ENCODE measurements at regions not wholly inside any gene's neighbourhood (a gene's known extent, or its start where the extent isn't known, plus 50 kb on each side); places are given as distances from the start of the nearest gene placed in this dataset.

DNA sequence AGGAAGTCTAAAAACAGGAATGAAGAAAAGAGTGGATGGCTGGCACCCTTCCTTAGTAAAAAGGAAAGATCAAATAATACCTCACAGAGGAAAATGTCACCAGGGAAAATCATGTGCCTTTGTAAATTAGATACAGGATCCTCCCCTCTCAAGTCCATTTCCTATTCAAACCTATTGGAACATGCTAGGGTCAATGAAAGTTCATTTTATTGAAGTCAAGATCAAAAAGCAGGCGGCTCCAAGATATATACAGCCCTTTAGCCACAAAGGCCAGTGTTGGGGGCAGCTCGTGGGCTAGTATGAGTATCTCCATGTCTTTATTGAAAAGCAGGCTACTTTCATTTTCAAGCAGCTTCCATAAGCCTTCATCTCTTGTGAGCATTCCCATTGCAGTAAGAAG lies 141.1 kb downstream of the QDPR start:
- no peak overlapping the region for H3K4me3 ChIP-seq (replicated peaks; ENCODE audit: low read depth, low read length)
- TF ChIP-seq, protein P1, sequence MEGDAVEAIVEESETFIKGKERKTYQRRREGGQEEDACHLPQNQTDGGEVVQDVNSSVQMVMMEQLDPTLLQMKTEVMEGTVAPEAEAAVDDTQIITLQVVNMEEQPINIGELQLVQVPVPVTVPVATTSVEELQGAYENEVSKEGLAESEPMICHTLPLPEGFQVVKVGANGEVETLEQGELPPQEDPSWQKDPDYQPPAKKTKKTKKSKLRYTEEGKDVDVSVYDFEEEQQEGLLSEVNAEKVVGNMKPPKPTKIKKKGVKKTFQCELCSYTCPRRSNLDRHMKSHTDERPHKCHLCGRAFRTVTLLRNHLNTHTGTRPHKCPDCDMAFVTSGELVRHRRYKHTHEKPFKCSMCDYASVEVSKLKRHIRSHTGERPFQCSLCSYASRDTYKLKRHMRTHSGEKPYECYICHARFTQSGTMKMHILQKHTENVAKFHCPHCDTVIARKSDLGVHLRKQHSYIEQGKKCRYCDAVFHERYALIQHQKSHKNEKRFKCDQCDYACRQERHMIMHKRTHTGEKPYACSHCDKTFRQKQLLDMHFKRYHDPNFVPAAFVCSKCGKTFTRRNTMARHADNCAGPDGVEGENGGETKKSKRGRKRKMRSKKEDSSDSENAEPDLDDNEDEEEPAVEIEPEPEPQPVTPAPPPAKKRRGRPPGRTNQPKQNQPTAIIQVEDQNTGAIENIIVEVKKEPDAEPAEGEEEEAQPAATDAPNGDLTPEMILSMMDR (IDR thresholded peaks at IDR 0.05; ENCODE audit: low read depth, low read length, missing control alignments) = no peak
- no peak for DNase-seq (ENCODE audit: extremely low read depth, low read depth)

DNA sequence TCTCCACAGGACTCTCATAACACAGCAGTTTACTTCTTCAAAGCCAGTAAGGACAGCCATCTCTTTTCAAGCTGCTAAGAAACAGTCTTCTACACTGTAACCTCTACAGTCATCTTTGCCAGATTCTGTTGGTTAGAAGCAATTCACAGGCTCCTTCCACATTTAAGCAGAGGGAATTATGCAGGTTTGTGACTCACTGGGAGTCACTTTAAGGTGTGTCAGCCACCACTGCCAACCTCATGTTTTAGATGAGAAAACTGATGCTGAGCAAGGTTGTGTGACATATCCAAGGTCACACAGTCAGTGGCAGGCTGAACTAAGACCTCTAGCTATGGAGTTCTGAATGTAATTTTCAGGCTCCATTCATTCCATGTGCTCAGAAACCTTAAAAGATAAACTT lies 143.5 kb downstream of the QDPR start:
- DNase-seq (ENCODE audit: extremely low read depth, low read depth) = no peak
- TF ChIP-seq, protein P1 (IDR thresholded peaks at IDR 0.05; ENCODE audit: low read depth, low read length, missing control alignments) = no peak
- H3K4me3 ChIP-seq (replicated peaks; ENCODE audit: low read depth, low read length) = no peak overlapping the region

DNA sequence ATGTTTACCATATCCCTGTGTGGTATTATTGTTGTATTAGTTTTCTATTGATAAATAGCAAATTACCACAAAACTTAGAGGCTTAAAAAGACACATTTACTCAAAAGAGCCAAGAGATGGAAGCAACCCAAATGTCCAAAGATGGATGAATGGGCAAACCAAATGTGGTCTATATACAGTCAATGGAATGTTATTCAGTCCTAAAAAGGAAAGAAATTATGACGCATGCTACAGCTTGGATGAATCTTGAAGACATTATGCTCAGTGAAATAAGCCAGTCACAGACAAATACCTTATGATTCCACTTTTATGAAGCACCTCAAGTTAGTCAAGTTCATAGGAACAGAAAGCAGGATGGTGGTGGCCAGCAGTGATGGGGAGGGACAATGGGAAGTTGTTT lies 144.7 kb downstream of the QDPR start:
- TF ChIP-seq, protein P1 (IDR thresholded peaks at IDR 0.05; ENCODE audit: low read depth, low read length, missing control alignments) = no peak
- no peak overlapping the region for H3K4me3 ChIP-seq (replicated peaks; ENCODE audit: low read depth, low read length)
- DNase-seq (ENCODE audit: extremely low read depth, low read depth) = no peak

DNA sequence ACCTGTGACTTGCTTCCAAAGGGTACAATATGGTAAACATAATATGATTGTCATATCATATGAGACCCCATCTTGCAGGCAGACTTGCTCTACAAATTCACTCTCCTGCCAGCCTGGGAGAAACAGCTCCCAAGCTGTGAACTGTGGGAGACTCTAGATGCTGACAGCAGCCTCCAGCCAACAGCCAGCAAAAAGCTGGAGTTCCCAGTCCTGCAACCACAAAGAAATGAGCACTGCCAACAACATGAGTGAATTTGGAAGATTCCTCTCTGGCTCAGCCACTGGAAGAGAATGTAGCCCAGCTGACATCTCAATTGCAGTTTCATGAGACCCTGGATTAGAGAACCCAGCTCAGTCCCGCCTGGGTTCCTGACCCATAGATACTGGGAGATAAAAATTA lies 145.4 kb downstream of the QDPR start:
- no peak overlapping the region for H3K4me3 ChIP-seq (replicated peaks; ENCODE audit: low read depth, low read length)
- TF ChIP-seq, protein P1 (IDR thresholded peaks at IDR 0.05; ENCODE audit: low read depth, low read length, missing control alignments) = no peak
- DNase-seq (ENCODE audit: extremely low read depth, low read depth) = no peak

DNA sequence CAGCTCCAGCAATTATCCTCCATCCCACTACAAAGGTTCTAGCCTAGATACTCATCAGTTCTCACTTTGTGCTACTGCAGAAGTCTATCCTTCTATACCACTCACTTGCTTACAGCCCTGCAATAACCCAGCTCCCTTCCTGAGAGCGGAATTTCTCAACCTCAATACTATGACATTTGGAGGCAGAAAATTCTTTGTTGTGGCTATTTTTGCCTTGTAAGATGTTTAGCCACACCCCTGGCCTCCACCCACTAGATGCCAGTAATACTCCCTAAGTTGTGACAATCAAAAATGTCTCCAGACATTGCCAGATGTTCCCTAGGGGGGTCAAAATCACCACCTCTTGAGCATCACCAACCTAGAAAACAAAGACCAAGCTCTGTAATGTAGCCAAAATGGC lies 149.5 kb downstream of the QDPR start:
- H3K4me3 ChIP-seq (replicated peaks; ENCODE audit: low read depth, low read length) = no peak overlapping the region
- TF ChIP-seq, protein P1 (IDR thresholded peaks at IDR 0.05; ENCODE audit: low read depth, low read length, missing control alignments) = no peak
- DNase-seq (ENCODE audit: extremely low read depth, low read depth) = no peak

DNA sequence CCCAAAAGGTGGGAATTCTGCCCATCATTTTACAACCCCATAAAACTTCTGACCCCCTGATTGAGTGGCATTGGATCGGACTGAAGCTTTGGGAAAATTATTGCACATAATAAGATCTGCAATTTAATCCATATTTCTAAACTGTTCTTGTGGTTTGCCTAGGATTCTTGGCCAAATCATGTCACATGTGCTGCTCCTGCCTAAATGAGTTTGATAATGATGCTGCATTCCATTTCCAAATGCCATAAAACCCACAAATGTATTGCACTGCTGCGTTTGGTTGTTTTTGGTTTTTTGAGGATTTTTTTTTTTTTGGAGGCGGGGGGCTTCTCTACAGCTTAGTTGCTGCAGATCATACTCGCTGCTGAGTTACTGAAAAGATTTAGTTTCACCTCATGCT lies 153.6 kb downstream of the QDPR start:
- TF ChIP-seq, protein P1 (IDR thresholded peaks at IDR 0.05; ENCODE audit: low read depth, low read length, missing control alignments) = no peak
- H3K4me3 ChIP-seq (replicated peaks; ENCODE audit: low read depth, low read length) = no peak overlapping the region
- DNase-seq (ENCODE audit: extremely low read depth, low read depth) = no peak

DNA sequence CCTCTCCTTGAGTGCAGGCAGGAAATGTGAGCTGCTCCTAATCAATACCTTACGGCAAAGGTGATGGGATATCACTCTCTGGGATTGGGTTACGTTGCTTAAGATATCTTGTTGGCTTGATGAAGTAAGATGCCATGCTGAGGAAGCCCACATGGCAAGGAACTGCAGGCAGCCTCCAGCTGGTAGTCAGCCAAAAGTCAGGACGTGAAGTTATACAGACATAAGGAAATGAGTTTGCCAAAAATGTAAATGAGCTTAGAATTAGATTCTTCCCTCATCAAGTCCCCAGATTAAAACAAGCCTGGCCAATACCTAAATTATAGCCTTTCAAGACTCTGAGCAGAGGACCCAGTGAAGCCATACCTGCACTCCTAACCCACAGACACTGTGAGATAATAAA lies 155.0 kb downstream of the QDPR start:
- TF ChIP-seq, protein P1 (IDR thresholded peaks at IDR 0.05; ENCODE audit: low read depth, low read length, missing control alignments) = no peak
- DNase-seq (ENCODE audit: extremely low read depth, low read depth) = no peak
- no peak overlapping the region for H3K4me3 ChIP-seq (replicated peaks; ENCODE audit: low read depth, low read length)

Measured in HFF-Myc (cell line).